GM12891 (cell line): ENCODE measurements at regions not wholly inside any gene's neighbourhood (a gene's known extent, or its start where the extent isn't known, plus 50 kb on each side); places are given as distances from the start of the nearest gene placed in this dataset.

Experiments
- POLR2A ChIP-seq: IDR thresholded peaks from 2 replicates; pipeline ENCODE4 v1.6.1; 2011; ENCODE audit warnings: low read depth, low read length, control low read depth
- POLR2AphosphoS5 ChIP-seq: IDR thresholded peaks from 2 replicates; pipeline ENCODE4 v1.6.1; 2011; ENCODE audit warnings: low read depth, low read length, control low read depth
- POU2F2 ChIP-seq: IDR thresholded peaks from 2 replicates; pipeline ENCODE4 v1.6.1; 2011; ENCODE audit warnings: low read depth, mild to moderate bottlenecking, control low read depth, low read length, moderate library complexity

DNA sequence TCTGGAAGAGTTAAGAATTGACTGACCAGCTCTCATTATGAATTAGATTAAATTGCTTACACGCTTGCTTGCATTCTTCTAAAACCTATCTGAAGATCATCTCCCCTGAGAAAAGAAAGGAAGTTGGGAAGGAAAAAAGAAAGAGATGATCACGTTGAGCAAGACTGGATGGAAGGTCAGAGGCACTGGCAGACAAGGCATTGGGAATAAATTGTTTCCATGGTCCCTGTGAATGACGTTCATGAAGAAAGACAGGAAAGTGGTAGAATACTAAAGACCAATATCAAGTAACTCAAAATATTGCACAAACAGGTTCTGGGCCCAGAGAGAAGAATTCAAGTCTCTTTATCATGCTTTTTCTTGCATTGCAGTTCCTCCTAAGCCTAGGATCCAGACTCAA is 1045.4 kb upstream of the MAP3K7 start:
- TF ChIP-seq POLR2AphosphoS5 (no peak), POLR2A (no peak), POU2F2 (no peak)
